ENCODE measurements at regions not wholly inside any gene's neighbourhood (a gene's known extent, or its start where the extent isn't known, plus 50 kb on each side); places are given as distances from the start of the nearest gene placed in this dataset.

DNA sequence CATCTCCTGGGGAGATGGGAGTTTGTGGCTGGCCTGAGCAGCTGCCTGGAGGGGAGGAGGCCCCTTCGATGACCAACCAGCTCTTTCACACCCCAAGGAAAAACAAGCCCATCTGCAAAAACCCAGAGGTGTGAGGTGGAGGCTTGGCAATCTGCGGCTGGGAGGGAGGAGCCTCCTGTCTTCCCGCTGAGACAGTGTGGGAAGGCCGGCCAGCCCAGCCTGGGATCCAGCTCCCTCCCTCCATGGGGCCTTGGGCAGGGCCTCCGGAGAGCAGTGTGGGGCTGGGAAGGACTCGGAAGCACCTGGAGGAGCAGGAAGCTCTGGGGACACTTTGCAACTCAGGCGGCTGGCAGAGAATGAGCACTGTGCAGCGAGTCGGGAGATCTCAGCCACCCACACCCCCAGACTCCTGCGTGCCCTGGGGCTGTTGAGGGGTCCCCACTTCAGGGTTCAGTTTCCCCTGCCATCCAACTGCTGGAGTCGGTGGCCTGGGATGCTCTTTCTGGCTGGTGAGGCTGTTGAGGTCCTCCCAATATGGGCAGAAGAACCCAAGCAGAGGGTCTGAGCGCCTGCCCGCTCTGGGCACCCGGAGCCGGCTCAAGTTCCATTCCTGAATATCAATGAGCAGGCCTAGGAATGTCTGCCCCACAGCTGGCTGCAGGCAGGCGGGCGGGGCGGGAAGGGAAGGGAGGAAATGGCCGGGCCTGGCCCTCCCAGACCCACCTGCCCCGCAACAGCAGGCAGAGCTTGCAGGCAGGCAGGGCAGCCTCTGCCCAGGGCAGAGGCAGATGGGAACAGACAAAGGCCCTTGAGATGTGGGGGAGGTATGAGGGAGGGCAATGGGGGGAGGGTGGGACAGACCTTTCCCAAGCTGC is 101.1 kb downstream of the FGF18 start:
- no peak overlapping the region for H2AK5ac ChIP-seq (ENCODE audit: low read length)
- no peak overlapping the region for H4K12ac ChIP-seq (ENCODE audit: low read depth, low read length)
- H3K23ac ChIP-seq (ENCODE audit: low read length): no peak overlapping the region
- H3K18ac ChIP-seq (ENCODE audit: low read length): peak overlapping the region; percentile 51
- H2AFZ ChIP-seq (ENCODE audit: insufficient read depth, low read length, poor library complexity): no peak overlapping the region
- peaks cover 6% of the 10 kb centered on the region for H3K79me1 ChIP-seq (ENCODE audit: low read length)
- H2BK5ac ChIP-seq (ENCODE audit: low read depth, low read length, poor library complexity): no peak overlapping the region
- no peak overlapping the region for H3K4me3 ChIP-seq (ENCODE audit: low read depth, low read length)
- peak overlapping the region; percentile 23 for H2BK12ac ChIP-seq (ENCODE audit: low read length)
- no peaks in the 10 kb centered on the region for H3K9me3 ChIP-seq (ENCODE audit: insufficient read depth, low read depth, low read length)
- no peak overlapping the region for H2BK120ac ChIP-seq (ENCODE audit: insufficient read depth, low read length, poor library complexity)
- no peak overlapping the region for H3K27ac ChIP-seq (ENCODE audit: low read depth, low read length)
- H3K79me2 ChIP-seq (ENCODE audit: control insufficient read depth, insufficient read depth, low read length, poor library complexity): no peaks in the 10 kb centered on the region
- no peak overlapping the region for H3K4ac ChIP-seq (ENCODE audit: low read depth, low read length)
- no peaks in the 10 kb centered on the region for H3K36me3 ChIP-seq (ENCODE audit: control insufficient read depth in 1 of 2, insufficient read depth in 2 of 2, low read length in 2 of 2)
- peak overlapping the region; percentile 31 for H4K8ac ChIP-seq (ENCODE audit: low read depth, low read length)
- H3K27me3 ChIP-seq (ENCODE audit: insufficient read depth, low read length): no peaks in the 10 kb centered on the region
- peak overlapping the region; percentile 22 for H3K4me2 ChIP-seq (ENCODE audit: low read length)
- no peak overlapping the region for H4K91ac ChIP-seq (ENCODE audit: low read depth, low read length)
- peak; percentile 80 to 86 for DNase-seq
- no CpG with 5 or more reads among the region's 20 CpGs for WGBS (ENCODE audit: extremely low coverage, insufficient coverage, insufficient read length)
- peaks cover 20 to 25% of the 10 kb centered on the region in 2 experiments for H3K4me1 ChIP-seq (ENCODE audit: control insufficient read depth in 1 of 2, insufficient read depth in 2 of 2, low read length in 2 of 2)
- H3K14ac ChIP-seq (ENCODE audit: low read length): no peak overlapping the region
- peak overlapping the region; percentile 4 for H3K9ac ChIP-seq (ENCODE audit: low read length)

DNA sequence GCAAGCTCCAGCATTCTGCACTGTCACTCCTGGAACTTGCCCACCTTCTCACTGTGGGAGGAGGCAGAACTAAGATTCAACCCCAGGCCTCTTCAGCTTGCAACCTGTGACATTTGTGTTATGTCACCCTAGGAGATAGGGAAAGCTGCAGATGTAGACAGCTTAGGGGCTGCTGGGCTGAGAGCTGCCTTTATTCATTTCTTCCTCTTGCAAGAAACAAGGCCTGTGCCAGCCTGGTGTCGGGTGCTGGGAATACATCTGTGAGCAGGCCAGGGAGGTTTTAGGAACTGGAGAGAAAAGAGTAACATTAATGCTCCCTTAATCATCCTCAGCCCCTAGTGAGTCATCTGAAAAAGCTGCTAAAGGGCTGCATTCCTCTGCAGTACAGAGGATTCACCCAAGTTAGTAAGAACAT is 101.8 kb downstream of the FGF18 start:
- Histone ChIP-seq H4K91ac (ENCODE audit: low read depth, low read length) (no peak overlapping the region), H3K36me3 (ENCODE audit: control insufficient read depth in 1 of 2, insufficient read depth in 2 of 2, low read length in 2 of 2) (no peaks in the 10 kb centered on the region), H3K9me3 (ENCODE audit: insufficient read depth, low read depth, low read length) (no peaks in the 10 kb centered on the region), H3K27me3 (ENCODE audit: insufficient read depth, low read length) (no peaks in the 10 kb centered on the region), H3K23ac (ENCODE audit: low read length) (no peak overlapping the region), H4K12ac (ENCODE audit: low read depth, low read length) (no peak overlapping the region), H3K4me2 (ENCODE audit: low read length) (peak overlapping the region; percentile 22), H3K4me1 (ENCODE audit: control insufficient read depth in 1 of 2, insufficient read depth in 2 of 2, low read length in 2 of 2) (peaks cover 20 to 25% of the 10 kb centered on the region in 2 experiments), H3K27ac (ENCODE audit: low read depth, low read length) (no peak overlapping the region), H3K18ac (ENCODE audit: low read length) (no peak overlapping the region), H3K4ac (ENCODE audit: low read depth, low read length) (no peak overlapping the region), H2BK12ac (ENCODE audit: low read length) (no peak overlapping the region), H3K79me1 (ENCODE audit: low read length) (peaks cover 6% of the 10 kb centered on the region), H4K8ac (ENCODE audit: low read depth, low read length) (no peak overlapping the region), H3K14ac (ENCODE audit: low read length) (no peak overlapping the region), H2BK5ac (ENCODE audit: low read depth, low read length, poor library complexity) (no peak overlapping the region), H3K79me2 (ENCODE audit: control insufficient read depth, insufficient read depth, low read length, poor library complexity) (no peaks in the 10 kb centered on the region), H3K9ac (ENCODE audit: low read length) (peak overlapping the region; percentile 4), H2BK120ac (ENCODE audit: insufficient read depth, low read length, poor library complexity) (no peak overlapping the region), H3K4me3 (ENCODE audit: low read depth, low read length) (no peak overlapping the region), H2AK5ac (ENCODE audit: low read length) (no peak overlapping the region), H2AFZ (ENCODE audit: insufficient read depth, low read length, poor library complexity) (no peak overlapping the region)
- peak; percentile 77 to 87 for DNase-seq
- WGBS (ENCODE audit: extremely low coverage, insufficient coverage, insufficient read length): no CpG with 5 or more reads among the region's 1 CpG

DNA sequence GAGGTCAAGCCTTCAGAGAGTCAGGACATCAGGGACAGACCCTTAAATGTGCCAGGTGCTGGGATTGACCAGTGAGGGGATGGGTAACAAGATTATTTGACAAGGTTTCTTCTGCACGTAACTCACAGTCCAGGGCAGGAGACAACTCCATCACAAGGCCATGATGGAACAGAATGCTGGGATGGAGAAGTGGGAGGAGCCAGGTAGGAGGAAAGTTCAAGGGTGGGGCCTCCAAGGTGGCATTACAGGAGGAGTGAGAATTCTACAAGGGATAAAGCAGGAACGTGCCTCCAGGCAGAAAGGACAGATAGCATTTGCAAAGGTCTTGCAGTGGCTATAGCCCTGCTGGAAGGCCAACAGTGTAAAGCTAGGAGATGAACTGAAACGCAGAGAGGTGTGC is 102.2 kb downstream of the FGF18 start:
- Histone ChIP-seq H3K27me3 (ENCODE audit: insufficient read depth, low read length) (no peaks in the 10 kb centered on the region), H2BK120ac (ENCODE audit: insufficient read depth, low read length, poor library complexity) (no peak overlapping the region), H3K36me3 (ENCODE audit: control insufficient read depth in 1 of 2, insufficient read depth in 2 of 2, low read length in 2 of 2) (no peaks in the 10 kb centered on the region), H3K4me2 (ENCODE audit: low read length) (no peak overlapping the region), H3K23ac (ENCODE audit: low read length) (no peak overlapping the region), H4K8ac (ENCODE audit: low read depth, low read length) (no peak overlapping the region), H3K4me1 (ENCODE audit: control insufficient read depth in 1 of 2, insufficient read depth in 2 of 2, low read length in 2 of 2) (peaks cover 20 to 25% of the 10 kb centered on the region in 2 experiments), H2BK5ac (ENCODE audit: low read depth, low read length, poor library complexity) (no peak overlapping the region), H3K9me3 (ENCODE audit: insufficient read depth, low read depth, low read length) (no peaks in the 10 kb centered on the region), H2AFZ (ENCODE audit: insufficient read depth, low read length, poor library complexity) (no peak overlapping the region), H3K14ac (ENCODE audit: low read length) (no peak overlapping the region), H3K18ac (ENCODE audit: low read length) (no peak overlapping the region), H3K79me2 (ENCODE audit: control insufficient read depth, insufficient read depth, low read length, poor library complexity) (no peaks in the 10 kb centered on the region), H3K9ac (ENCODE audit: low read length) (no peak overlapping the region), H4K91ac (ENCODE audit: low read depth, low read length) (no peak overlapping the region), H3K4me3 (ENCODE audit: low read depth, low read length) (no peak overlapping the region), H3K27ac (ENCODE audit: low read depth, low read length) (no peak overlapping the region), H3K79me1 (ENCODE audit: low read length) (peaks cover 6% of the 10 kb centered on the region), H3K4ac (ENCODE audit: low read depth, low read length) (no peak overlapping the region), H2AK5ac (ENCODE audit: low read length) (no peak overlapping the region), H4K12ac (ENCODE audit: low read depth, low read length) (no peak overlapping the region), H2BK12ac (ENCODE audit: low read length) (no peak overlapping the region)
- peak; percentile 81 to 90 for DNase-seq
- no CpG with 5 or more reads among the region's 3 CpGs for WGBS (ENCODE audit: extremely low coverage, insufficient coverage, insufficient read length)

DNA sequence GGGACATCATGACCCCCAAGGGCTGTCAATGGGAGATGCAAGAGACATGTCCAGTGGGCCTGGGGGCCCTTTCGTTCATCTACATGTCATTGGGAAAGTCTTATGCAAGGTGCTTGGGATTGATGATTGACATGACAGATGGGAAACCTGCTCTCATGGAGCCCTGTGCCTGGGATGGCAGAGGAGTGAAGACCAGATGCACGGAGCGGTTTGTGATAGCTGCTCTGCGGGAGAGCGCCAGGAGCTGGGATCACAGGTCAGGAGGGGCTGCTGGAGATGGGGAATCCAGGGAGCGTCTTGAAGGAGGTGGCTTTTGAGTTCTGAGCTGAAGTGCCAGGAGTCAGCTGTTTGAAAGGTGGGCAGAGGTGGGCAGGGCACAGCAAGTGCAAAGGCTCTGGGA is 104.3 kb downstream of the FGF18 start:
- H3K27ac ChIP-seq (ENCODE audit: low read depth, low read length): no peak overlapping the region
- H3K14ac ChIP-seq (ENCODE audit: low read length): no peak overlapping the region
- H3K4me3 ChIP-seq (ENCODE audit: low read depth, low read length): no peak overlapping the region
- no peak overlapping the region for H3K23ac ChIP-seq (ENCODE audit: low read length)
- H2AFZ ChIP-seq (ENCODE audit: insufficient read depth, low read length, poor library complexity): no peak overlapping the region
- H2BK12ac ChIP-seq (ENCODE audit: low read length): no peak overlapping the region
- H3K9me3 ChIP-seq (ENCODE audit: insufficient read depth, low read depth, low read length): no peaks in the 10 kb centered on the region
- H3K36me3 ChIP-seq (ENCODE audit: control insufficient read depth in 1 of 2, insufficient read depth in 2 of 2, low read length in 2 of 2): no peaks in the 10 kb centered on the region
- DNase-seq: no peak
- H3K27me3 ChIP-seq (ENCODE audit: insufficient read depth, low read length): no peaks in the 10 kb centered on the region
- H2AK5ac ChIP-seq (ENCODE audit: low read length): no peak overlapping the region
- no peaks in the 10 kb centered on the region for H3K79me2 ChIP-seq (ENCODE audit: control insufficient read depth, insufficient read depth, low read length, poor library complexity)
- H4K91ac ChIP-seq (ENCODE audit: low read depth, low read length): no peak overlapping the region
- H2BK5ac ChIP-seq (ENCODE audit: low read depth, low read length, poor library complexity): no peak overlapping the region
- WGBS (ENCODE audit: extremely low coverage, insufficient coverage, insufficient read length): no CpG with 5 or more reads among the region's 6 CpGs
- no peak overlapping the region for H4K8ac ChIP-seq (ENCODE audit: low read depth, low read length)
- H3K18ac ChIP-seq (ENCODE audit: low read length): no peak overlapping the region
- no peak overlapping the region for H3K9ac ChIP-seq (ENCODE audit: low read length)
- H3K4me1 ChIP-seq (ENCODE audit: control insufficient read depth in 1 of 2, insufficient read depth in 2 of 2, low read length in 2 of 2): peaks cover 20 to 25% of the 10 kb centered on the region in 2 experiments
- H2BK120ac ChIP-seq (ENCODE audit: insufficient read depth, low read length, poor library complexity): no peak overlapping the region
- no peak overlapping the region for H3K4ac ChIP-seq (ENCODE audit: low read depth, low read length)
- H4K12ac ChIP-seq (ENCODE audit: low read depth, low read length): no peak overlapping the region
- no peak overlapping the region for H3K4me2 ChIP-seq (ENCODE audit: low read length)
- peaks cover 6% of the 10 kb centered on the region for H3K79me1 ChIP-seq (ENCODE audit: low read length)
